GM18507 (cell line): ENCODE measurements at regions not wholly inside any gene's neighbourhood (a gene's known extent, or its start where the extent isn't known, plus 50 kb on each side); places are given as distances from the start of the nearest gene placed in this dataset.

Experiments used
- DNase-seq: peaks from one replicate; pipeline ENCODE4 v3.0.0; 2011; ENCODE audit warnings: low read depth; ENCODE audit not compliant: insufficient read length; ENCODE audit errors: extremely low spot score
- FAIRE-seq: peaks from 2 replicates; lab custom pipeline; 2011; peaks lifted over from hg19 to GRCh38; lab: Jason Lieb, UNC

GRCh38 chr12:90004319-90005074 is 295.9 kb upstream of the ATP2B1 start:
- no peak for FAIRE-seq
- no peak for DNase-seq

- FAIRE-seq (no peak), DNase-seq (no peak)
Observed at GRCh38 chr12:90003688-90004087, 295.1 kb upstream of the ATP2B1 start.

GRCh38 chr12:90000721-90001120 is 292.1 kb upstream of the ATP2B1 start:
- DNase-seq = no peak
- no peak for FAIRE-seq

- DNase-seq = no peak
- peak; percentile 9 for FAIRE-seq
Observed at GRCh38 chr12:89999699-90000505, 291.3 kb upstream of the ATP2B1 start.

- DNase-seq (no peak), FAIRE-seq (no peak)
Observed at GRCh38 chr12:89995870-89996269, 287.2 kb upstream of the ATP2B1 start.

- DNase-seq = no peak
- FAIRE-seq = no peak
Observed at GRCh38 chr12:89994911-89995310, 286.3 kb upstream of the ATP2B1 start.

- DNase-seq (no peak), FAIRE-seq (no peak)
Observed at GRCh38 chr12:89993632-89994031, 285.0 kb upstream of the ATP2B1 start.

GRCh38 chr12:89992668-89993451 is 284.2 kb upstream of the ATP2B1 start:
- FAIRE-seq = no peak
- DNase-seq = no peak

- DNase-seq (no peak), FAIRE-seq (no peak)
Observed at GRCh38 chr12:89991807-89992590, 283.4 kb upstream of the ATP2B1 start.

GRCh38 chr12:89988188-89988915 is 279.7 kb upstream of the ATP2B1 start:
- FAIRE-seq = no peak
- no peak for DNase-seq

- DNase-seq (no peak), FAIRE-seq (no peak)
Observed at GRCh38 chr12:89985935-89986334, 277.3 kb upstream of the ATP2B1 start.

GRCh38 chr12:89984846-89985245 is 276.2 kb upstream of the ATP2B1 start:
- DNase-seq (no peak), FAIRE-seq (no peak)

GRCh38 chr12:89983622-89984021 is 275.0 kb upstream of the ATP2B1 start:
- no peak for DNase-seq
- FAIRE-seq = no peak

GRCh38 chr12:89980236-89980635 is 271.6 kb upstream of the ATP2B1 start:
- FAIRE-seq (no peak), DNase-seq (no peak)

- FAIRE-seq (no peak), DNase-seq (no peak)
Observed at GRCh38 chr12:89977405-89978085, 268.9 kb upstream of the ATP2B1 start.

- no peak for FAIRE-seq
Observed at GRCh38 chr12:89976866-89977265, 268.2 kb upstream of the ATP2B1 start.

GRCh38 chr12:89975574-89975973 is 266.9 kb upstream of the ATP2B1 start:
- FAIRE-seq = no peak
- DNase-seq = no peak

More at GRCh38 chr12:89976866-89977265, 268.2 kb upstream of the ATP2B1 start:
- DNase-seq = no peak

GRCh38 chr12:89971880-89972279 is 263.2 kb upstream of the ATP2B1 start:
- FAIRE-seq (no peak), DNase-seq (no peak)
